Suprapubic skin (tissue), 4 donors: ENCODE measurements at regions not wholly inside any gene's neighbourhood (a gene's known extent, or its start where the extent isn't known, plus 50 kb on each side); places are given as distances from the start of the nearest gene placed in this dataset.

ENCODE experiments used
- DNase-seq, 2 donors: peaks; one replicate each; pipeline ENCODE4 v3.0.0-alpha.2; 2019; ENCODE audit warnings: low spot score in 2 of 2
- H3K27ac ChIP-seq: fragments of 200-600 bp; sonication (generic); one replicate; pipeline ENCODE4 v1.5.1; 2019
- H3K27me3 ChIP-seq: fragments of 200-600 bp; sonication (generic); one replicate; pipeline ENCODE4 v1.5.1; 2019
- H3K36me3 ChIP-seq: fragments of 200-600 bp; sonication (generic); one replicate; pipeline ENCODE4 v1.5.1; 2019
- H3K4me1 ChIP-seq: fragments of 200-600 bp; sonication (generic); one replicate; pipeline ENCODE4 v1.5.1; 2019
- H3K4me3 ChIP-seq: fragments of 200-600 bp; sonication (generic); one replicate; pipeline ENCODE4 v1.5.1; 2019; ENCODE audit warnings: mild to moderate bottlenecking
- H3K9me3 ChIP-seq: fragments of 200-600 bp; sonication (generic); one replicate; pipeline ENCODE4 v1.5.1; 2019
- CTCF ChIP-seq, 2 donors: fragments of 200-600 bp in 1 of 2; fragments of 450-650 bp in 1 of 2; sonication (generic) in 1 of 2; IDR thresholded peaks; one replicate each; pipeline ENCODE4 v1.5.1; 2016 to 2019; ENCODE audit warnings: antibody characterized with exemption in 2 of 2, mild to moderate bottlenecking in 1 of 2, moderate library complexity in 1 of 2
- EP300 ChIP-seq: sonication (generic); formaldehyde crosslinking; IDR thresholded peaks from one replicate; pipeline ENCODE4 v1.6.1; 2017; ENCODE audit warnings: antibody characterized with exemption
- POLR2A ChIP-seq, 2 donors: fragments of 450-650 bp; IDR thresholded peaks; one replicate each; pipeline ENCODE4 v1.6.1; 2017; ENCODE audit warnings: antibody characterized with exemption in 2 of 2, mild to moderate bottlenecking in 2 of 2, moderate library complexity in 2 of 2
- POLR2AphosphoS5 ChIP-seq, 3 donors: sonication (generic); formaldehyde crosslinking; IDR thresholded peaks; one replicate each; pipeline ENCODE4 v1.6.1; 2017; ENCODE audit warnings: antibody characterized with exemption in 3 of 3
- WGBS: methylation state at CpG from one replicate; pipeline ENCODE4 v1.1.5; 2018; 5-methylcytosine and 5-hydroxymethylcytosine counted together

GRCh38 chrX:69369999-69370398 lies 134.1 kb upstream of the NALF2 start:
- H3K4me3 ChIP-seq, result no peak overlapping the region
- H3K36me3 ChIP-seq, result no peaks in the 10 kb centered on the region
- no peak for DNase-seq
- no peaks in the 10 kb centered on the region for H3K4me1 ChIP-seq
- H3K27ac ChIP-seq, result no peak overlapping the region
- no peaks in the 10 kb centered on the region for H3K9me3 ChIP-seq
- 67% methylated on average over 5 of the region's 5 CpGs for WGBS
- TF ChIP-seq EP300 (no peak), CTCF (IDR thresholded peaks at IDR 0.05) (no peak), POLR2A (IDR thresholded peaks at IDR 0.05) (no peak), POLR2AphosphoS5 (IDR thresholded peaks at IDR 0.05) (no peak)
- no peaks in the 10 kb centered on the region for H3K27me3 ChIP-seq

GRCh38 chrX:69366183-69366582 lies 137.9 kb upstream of the NALF2 start:
- H3K9me3 ChIP-seq, result no peaks in the 10 kb centered on the region
- no peaks in the 10 kb centered on the region for H3K4me1 ChIP-seq
- no peak for DNase-seq
- H3K4me3 ChIP-seq, result no peak overlapping the region
- H3K27ac ChIP-seq, result no peak overlapping the region
- WGBS, result 80% methylated on average over 2 of the region's 2 CpGs
- H3K36me3 ChIP-seq, result no peaks in the 10 kb centered on the region
- no peaks in the 10 kb centered on the region for H3K27me3 ChIP-seq
- TF ChIP-seq EP300 (no peak), POLR2AphosphoS5 (IDR thresholded peaks at IDR 0.05) (no peak), CTCF (IDR thresholded peaks at IDR 0.05) (no peak), POLR2A (IDR thresholded peaks at IDR 0.05) (no peak)

GRCh38 chrX:69365755-69366154 lies 138.4 kb upstream of the NALF2 start:
- TF ChIP-seq POLR2AphosphoS5 (IDR thresholded peaks at IDR 0.05) (no peak), CTCF (IDR thresholded peaks at IDR 0.05) (no peak), EP300 (no peak), POLR2A (IDR thresholded peaks at IDR 0.05) (no peak)
- Histone ChIP-seq H3K27me3 (no peaks in the 10 kb centered on the region), H3K4me3 (no peak overlapping the region), H3K36me3 (no peaks in the 10 kb centered on the region), H3K9me3 (no peaks in the 10 kb centered on the region), H3K27ac (no peak overlapping the region), H3K4me1 (no peaks in the 10 kb centered on the region)
- DNase-seq, result no peak
- WGBS, result 83% methylated on average over 1 of the region's 1 CpG

- TF ChIP-seq CTCF (IDR thresholded peaks at IDR 0.05) (no peak), POLR2A (IDR thresholded peaks at IDR 0.05) (no peak), POLR2AphosphoS5 (IDR thresholded peaks at IDR 0.05) (no peak), EP300 (no peak)
- 77% methylated on average over 1 of the region's 1 CpG for WGBS
- H3K27me3 ChIP-seq, result no peaks in the 10 kb centered on the region
- H3K36me3 ChIP-seq, result no peaks in the 10 kb centered on the region
- DNase-seq, result no peak
- H3K9me3 ChIP-seq, result no peaks in the 10 kb centered on the region
- no peaks in the 10 kb centered on the region for H3K4me1 ChIP-seq
- H3K27ac ChIP-seq, result no peak overlapping the region
- no peak overlapping the region for H3K4me3 ChIP-seq
Observed at GRCh38 chrX:69365349-69365748, 138.8 kb upstream of the NALF2 start.

GRCh38 chrX:69362856-69363255 lies 141.3 kb upstream of the NALF2 start:
- Histone ChIP-seq H3K4me3 (no peak overlapping the region), H3K9me3 (no peaks in the 10 kb centered on the region), H3K27ac (no peak overlapping the region), H3K4me1 (no peaks in the 10 kb centered on the region), H3K36me3 (no peaks in the 10 kb centered on the region), H3K27me3 (no peaks in the 10 kb centered on the region)
- TF ChIP-seq CTCF (IDR thresholded peaks at IDR 0.05) (no peak), POLR2AphosphoS5 (IDR thresholded peaks at IDR 0.05) (no peak), POLR2A (IDR thresholded peaks at IDR 0.05) (no peak), EP300 (no peak)
- DNase-seq, result no peak
- 40% methylated on average over 4 of the region's 4 CpGs for WGBS
